ENCODE measurements at regions not wholly inside any gene's neighbourhood (a gene's known extent, or its start where the extent isn't known, plus 50 kb on each side); places are given as distances from the start of the nearest gene placed in this dataset.
"Not testable (repeated sequence)": the region's sequence is repeated elsewhere in the genome, so short reads cannot be mapped to it uniquely, and the experiment has no call there.

- DNase-seq, result no peak
Measured at GRCh38 chr9:119884438-119884837, 515.2 kb upstream of the BRINP1 start.

DNA sequence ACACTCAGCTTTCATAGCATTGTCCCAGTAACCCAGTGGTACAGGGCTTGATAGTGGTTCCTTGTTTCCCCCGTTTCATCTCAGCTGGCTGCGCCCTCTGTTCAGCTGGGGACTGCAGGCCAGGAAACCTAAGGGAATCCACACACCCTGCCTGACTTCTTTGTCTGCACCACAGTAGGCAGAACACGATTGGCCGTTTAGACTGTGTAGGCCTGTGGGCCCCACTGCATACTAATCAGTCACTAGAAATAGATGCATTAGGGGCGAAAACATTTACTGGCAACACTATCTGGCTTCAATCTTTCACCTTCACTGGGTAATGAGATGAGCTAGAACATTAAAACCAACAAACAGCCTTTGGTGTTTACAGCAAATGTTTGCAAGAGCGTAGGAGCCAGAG, 512.7 kb upstream of the BRINP1 start:
- DNase-seq, result no peak

DNA sequence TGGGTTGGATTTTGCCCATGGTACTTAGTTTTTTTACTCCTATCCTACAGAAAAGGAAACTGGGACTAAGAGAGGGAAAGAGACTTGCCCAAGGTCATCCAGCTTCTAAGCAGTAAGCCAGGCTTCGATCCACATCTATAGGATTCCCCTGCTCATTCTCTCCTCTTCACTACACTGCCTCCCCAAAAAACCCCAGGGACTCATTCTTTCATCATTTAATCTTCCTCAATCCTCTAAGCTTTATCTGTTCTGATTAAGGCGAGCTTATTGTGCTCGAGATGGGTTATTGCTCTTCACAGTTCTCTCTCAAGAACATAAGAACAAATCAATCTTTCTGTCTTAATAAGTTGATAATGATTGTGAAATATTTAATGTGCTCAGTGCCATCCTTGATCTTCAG, 511.1 kb upstream of the BRINP1 start:
- DNase-seq, result no peak

DNA sequence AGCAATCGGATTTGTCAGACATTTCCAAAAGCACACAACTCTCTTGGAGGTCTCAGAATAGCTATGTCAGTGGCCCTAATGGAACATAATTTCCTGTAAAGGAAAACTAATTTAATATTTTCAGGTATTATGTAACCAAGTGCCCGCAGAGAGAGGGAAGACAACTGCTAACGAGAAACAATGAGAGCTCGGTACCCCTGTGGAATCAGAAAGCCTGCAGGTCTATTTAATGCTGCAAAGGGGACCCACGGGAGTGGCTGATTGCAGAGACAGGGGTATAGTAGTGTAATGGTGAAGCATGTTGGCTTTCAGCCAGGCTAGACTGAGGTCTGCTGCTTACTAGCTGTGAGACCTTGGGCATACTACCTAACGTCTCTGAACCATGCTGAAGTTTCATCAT, 508.1 kb upstream of the BRINP1 start:
- no peak for DNase-seq

DNA sequence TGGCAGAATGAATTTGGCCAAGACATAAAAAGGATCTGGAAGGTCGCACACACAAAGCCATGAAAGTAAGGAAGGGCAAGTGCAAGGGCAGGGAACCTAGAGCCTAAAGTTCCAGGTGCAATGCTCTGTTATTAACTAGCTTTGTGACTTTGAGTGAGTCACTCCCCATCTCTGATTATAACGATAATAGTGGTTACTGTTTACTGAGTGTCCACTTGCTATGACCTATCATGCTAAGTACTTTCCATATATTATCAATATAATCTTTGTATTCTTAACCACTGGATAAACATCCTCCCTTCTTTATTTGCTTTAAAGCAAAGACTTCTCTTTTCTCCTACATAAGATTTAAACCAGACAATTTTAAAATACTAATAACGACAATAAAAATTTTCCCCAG, 504.6 kb upstream of the BRINP1 start:
- no peak for DNase-seq

DNA sequence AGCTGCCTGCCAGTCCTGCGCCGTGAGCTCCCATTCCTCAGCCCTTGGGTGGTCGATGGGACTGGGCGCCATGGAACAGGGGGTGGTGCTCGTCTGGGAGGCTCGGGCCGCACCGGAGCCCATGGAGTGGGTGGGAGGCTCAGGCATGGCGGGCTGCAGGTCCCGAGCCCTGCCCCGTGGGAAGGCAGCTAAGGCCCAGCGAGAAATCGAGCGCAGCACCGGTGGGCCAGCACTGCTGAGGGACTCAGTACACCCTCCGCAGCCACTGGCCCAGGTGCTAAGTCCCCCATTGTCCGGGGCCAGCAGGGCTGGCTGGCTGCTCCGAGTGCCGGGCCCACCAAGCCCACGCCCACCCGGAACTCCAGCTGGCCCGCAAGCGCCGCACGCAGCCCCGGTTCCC, 501.0 kb upstream of the BRINP1 start:
- DNase-seq, result not testable (repeated sequence)

DNA sequence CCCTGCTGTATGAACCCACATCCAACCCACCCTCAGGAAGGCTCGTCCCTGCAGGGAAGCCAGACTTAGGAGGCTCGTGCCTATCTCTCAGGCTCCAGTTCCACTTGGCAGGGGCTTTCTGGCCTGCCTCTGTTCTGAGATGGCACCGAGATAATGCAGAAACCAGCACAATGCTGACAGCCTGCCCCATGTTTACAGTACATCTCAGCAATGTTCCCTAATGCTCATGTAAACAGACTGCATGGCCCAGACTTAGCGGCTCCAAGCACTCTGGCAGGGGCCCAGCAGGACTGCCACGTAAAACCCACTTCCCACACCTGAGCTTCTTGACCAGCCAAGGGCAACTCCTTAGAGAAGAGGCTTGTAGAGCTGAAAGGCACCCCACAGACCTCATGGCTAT, 499.5 kb upstream of the BRINP1 start:
- peak; percentile 11 for DNase-seq

- no peak for DNase-seq
Measured at GRCh38 chr9:119861842-119862241, 492.6 kb upstream of the BRINP1 start.

GRCh38 chr9:119859128-119859527, 489.9 kb upstream of the BRINP1 start:
- DNase-seq, result no peak

DNA sequence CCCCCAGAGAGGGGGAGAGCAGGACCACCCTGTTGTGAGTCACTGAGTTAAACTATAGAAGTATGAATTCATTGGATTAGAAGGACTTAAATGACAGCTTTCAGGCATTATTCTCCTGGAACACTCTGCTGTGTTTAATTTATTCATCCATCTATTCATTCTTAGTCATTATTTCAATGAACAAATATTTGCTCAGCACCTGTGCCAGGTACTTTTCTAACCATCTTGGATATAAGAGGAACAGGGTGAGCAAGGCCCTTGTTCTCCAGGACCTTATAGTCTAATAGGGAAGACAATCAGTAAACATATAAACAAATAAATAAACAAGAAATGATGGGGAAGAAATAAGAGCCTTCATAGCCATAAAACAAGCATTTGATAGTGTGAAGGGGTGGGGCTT, 483.9 kb upstream of the BRINP1 start:
- no peak for DNase-seq

DNA sequence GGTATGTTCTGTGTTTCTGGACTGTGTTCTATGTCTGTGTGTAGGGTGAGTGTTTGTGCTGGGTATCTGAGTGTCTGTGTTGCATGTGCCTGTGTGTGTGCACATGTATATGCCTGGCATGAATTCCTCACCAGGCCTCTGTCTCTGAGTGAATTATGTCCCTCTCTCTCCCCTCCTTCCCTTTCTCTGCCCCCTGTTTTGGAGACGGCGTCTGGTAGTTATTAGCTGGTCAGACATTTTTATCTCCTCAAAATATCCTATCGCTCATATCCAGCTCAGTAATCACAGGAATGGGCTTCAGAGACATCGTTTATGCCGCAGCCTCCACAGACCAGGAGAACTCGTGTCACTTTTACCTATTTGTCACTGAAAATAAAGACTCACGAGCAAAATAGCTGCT, 483.2 kb upstream of the BRINP1 start:
- no peak for DNase-seq

DNA sequence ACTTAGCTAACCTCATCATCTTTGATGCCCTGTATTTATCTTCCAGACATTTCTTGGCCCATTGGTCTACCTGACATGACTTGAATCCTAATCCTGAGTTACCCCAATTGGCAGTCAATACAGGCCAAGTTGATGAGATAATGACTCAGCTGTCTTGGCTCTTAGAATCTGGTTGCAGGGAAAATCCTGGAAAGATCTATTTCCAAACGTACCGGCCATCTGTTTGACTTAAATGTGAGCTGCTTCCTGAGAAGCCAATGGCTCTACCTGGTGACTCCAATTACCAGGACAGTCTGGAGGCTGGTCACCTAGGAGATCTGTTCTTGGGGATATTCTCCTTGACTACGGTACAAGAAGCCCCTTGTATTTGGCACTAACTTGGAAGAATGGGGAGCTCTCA, 475.2 kb upstream of the BRINP1 start:
- no peak for DNase-seq

DNA sequence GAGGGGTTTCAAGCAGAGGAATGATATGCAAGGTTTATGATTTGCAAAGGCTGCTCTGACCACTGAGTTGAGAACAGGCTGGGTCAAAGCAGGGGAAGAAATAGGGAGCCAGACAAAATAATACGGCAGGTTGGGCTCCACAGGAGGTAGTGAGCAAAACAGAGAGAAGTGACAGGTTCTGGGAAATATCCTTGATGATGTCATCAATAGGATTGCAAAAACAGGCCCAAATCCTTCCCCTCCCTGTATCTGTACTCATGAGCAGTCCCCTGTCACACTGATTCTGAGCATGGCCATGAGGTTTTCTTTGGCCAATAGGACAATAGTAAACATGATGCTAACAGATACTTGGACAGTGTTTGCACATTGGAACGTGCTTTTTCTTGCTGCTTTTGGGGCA, 471.8 kb upstream of the BRINP1 start:
- DNase-seq, result no peak

DNA sequence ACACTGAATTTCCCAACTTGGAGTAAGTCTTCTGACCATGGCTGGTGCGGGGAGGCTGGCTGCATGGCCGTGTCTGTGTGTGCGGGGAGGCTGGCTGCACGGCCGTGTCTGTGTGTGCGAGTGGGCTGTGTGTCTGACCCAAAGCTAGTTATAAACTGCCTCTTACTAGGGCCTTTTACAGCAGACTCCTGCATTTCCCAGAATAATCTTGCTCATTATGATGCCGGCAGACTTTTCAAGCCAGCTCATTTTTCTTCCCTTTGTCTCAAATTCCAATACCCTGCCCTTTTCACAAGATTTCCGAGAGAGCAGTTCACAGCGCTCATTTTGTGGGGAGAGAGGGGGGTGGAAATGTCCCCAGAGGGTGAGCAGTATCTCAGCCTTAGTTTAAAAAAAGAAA, 470.7 kb upstream of the BRINP1 start:
- no peak for DNase-seq

- DNase-seq, result no peak
Measured at GRCh38 chr9:119838210-119838609, 469.0 kb upstream of the BRINP1 start.

DNA sequence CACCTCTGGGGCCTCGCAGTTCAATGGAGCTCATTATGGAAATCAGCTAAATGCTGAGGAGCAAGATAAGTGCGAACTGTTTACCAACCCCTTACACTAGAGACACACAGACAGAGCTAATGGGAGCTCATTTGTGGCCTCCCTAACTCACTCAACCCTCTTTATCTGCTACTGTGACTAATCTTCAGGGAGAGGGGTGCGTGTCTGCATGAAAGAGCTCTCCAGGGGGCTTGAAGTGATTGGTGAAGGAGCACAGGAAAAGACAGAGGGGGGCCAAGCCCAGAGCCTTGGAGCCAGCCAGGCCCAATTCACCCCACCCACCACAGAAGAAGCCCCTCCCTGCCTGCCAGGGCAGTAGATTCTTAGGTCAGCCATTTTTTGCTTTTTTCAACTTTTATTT, 466.8 kb upstream of the BRINP1 start:
- no peak for DNase-seq

- DNase-seq, result no peak
Measured at GRCh38 chr9:119834064-119834620, 464.9 kb upstream of the BRINP1 start.

DNA sequence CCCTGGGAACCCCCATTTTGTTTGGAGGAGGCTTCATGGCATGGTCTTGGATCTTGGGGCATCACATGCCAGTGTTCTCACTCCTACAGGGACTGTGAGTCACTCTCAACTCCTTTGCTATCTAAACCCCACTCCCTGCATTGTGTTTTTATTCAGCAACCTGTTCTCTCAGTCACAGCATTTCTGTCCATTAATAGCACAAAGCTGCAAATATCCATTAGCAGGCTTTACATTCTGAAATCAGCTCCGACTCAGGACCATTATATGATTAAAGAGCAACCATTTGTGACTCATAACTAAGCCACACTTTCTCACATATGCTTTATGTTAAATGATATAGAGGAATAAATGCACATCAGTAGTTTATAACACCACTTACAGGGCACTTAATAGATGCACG, 462.1 kb upstream of the BRINP1 start:
- DNase-seq, result no peak

DNA sequence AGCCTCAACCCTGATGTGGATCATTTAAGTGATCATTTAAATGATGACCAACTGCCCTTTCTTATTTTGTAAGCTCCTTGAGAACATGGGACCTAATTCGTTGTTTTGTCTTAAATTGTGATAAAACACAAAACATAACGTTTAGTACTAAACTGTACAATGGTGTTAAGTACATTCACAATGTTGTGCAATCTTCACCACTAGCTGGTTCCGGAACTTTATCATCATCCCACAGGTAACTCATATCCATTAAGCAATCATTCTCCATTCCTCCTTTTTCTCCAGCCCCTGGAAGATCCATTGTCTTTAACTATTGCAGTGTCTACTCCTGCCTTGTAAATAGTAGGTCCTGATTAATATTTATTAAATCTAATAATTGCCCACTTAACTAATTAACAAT, 460.5 kb upstream of the BRINP1 start:
- no peak for DNase-seq

DNA sequence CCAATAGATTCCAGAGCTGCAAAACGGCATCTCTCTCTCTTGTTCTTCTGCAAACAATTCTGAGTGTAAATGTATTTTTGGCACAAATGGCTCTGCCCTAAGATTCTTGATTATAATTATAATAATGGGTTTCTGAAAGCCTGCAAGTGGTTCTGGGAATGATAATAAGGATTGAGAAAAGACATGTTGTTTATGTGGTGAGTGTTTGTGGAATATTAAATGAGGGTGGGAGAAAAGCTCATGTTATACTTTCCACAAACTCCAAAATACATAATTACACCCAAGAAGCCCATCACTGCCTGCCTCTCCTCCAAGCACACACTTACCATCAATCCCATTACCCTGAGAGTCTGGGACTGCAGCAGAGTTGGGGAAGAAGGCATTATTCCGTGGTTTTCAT, 460.0 kb upstream of the BRINP1 start:
- no peak for DNase-seq

DNA sequence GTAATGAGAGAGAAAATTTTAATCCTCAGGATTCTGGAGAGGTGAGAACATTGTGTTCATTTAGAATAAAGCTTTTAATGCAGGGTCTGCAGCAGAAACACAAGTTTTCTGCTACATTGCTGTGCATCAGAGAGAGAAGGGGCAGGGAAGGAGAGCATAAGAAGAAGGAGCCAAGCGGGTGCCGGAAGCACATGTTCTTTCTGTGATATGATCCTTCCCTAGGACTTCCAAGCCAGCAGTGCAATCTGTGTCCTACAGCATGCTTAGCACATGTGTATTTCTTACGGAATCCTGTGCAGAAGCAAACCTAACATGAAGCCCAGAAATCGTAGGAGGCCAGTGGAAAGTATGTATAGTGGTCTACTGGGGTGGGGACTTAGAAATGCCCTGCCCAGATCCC, 458.3 kb upstream of the BRINP1 start:
- DNase-seq, result no peak

DNA sequence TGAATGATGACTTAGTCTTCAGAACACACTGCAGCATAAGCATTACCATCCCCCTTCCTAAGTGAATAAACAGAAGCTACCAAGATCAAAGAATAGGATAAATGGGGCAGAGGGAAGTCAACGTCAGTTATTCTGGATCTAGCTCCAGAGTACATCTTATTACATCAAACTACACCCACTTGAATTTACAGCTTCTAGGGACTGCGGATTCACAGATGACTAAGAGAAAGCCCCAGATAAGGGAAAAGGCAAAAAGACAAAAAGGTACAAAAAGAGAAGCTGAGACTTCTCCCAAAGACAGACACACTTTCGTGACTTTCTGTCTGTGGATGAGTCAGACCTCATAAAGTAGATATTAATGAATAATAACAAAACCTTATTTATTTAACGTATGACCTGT, 457.9 kb upstream of the BRINP1 start:
- no peak for DNase-seq

DNA sequence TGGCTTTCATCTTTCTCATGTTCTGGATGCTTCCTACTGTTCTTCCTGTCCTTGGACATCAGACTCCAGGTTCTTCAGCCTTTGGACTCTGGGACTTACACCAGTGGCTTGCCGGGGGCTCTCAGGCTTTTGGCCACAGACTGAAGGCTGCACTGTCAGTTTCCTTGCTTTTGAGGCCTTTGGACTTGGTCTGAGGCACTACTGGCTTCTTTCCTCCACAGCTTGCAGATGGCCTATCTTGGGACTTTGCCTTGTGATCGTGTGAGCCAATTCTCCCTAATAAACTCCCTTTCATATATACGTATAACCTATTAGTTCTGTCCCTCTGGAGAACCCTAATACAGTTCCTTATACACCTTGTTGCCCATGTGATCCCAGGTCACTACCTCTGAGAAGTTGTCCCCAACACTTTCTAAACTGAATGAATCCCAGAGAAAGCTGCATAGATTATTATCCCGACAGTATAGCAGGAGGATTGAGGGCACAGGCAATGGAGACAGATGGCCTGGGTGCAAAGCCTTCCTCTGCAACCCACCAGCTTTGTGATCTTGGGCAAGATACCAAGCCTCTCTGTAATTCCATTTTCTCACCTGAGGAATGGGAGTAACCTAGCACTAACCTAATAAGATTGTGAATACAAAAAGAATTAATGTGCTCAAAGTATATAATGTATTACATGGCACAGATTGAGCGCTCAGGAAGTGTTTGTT, 449.6 kb upstream of the BRINP1 start:
- DNase-seq, result no peak

DNA sequence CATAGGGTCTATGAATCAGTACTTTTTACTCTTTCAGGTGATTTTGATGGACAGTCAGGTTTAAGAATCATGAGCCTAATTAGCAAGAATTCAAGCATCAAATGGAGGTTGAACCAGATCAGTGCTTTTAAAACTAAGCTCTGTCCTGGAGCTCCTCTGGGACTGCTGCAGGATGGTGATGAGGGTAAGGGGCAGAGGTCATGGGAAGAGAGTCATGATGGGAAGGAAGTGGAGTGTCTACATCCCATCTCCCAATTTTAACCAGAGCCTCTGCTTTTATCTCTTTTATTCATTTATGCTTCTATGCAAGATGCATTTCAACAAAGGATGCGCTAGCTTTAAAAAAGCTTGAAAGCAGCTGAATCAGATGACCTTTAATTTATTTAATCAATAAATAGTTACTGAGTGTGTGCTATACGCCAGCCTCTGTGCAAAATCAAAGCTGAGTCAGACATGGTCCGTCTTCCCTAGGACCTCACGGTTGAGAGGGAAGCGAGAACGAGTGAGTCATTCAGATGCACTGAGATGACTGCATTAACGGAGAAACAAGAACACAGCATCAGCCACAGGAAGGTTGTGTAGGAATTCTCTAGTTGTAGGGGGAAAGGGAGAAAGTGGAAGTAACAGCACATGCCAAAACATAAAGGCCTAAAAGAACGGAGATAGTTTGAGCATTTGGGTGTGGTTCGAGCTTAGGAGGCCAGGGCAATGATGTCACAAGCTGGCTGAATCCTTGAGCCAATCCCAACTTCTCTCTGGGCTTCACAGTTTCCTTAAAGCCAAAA, 441.6 kb upstream of the BRINP1 start:
- DNase-seq, result no peak

DNA sequence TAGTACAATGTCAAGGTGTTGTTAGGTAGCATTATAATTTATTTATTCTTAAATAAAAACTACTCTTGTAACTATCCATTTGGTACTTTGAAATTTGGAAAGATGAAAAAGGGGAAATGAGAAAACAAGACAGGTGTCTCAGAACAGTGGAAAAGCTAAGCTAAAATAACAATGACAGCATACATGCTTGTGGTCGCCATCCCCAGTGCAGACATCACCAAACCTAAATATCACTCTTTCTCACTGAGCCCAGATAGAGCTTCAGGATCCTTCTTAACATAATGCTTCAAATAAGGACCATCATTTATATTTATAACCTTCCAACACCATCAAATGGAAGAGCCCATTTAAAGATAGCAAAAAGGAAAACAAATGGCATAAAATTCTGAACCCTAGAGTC, 434.4 kb upstream of the BRINP1 start:
- no peak for DNase-seq

Data from NCI-H1694 (cell line).